ENCODE measurements at regions not wholly inside any gene's neighbourhood (a gene's known extent, or its start where the extent isn't known, plus 50 kb on each side); places are given as distances from the start of the nearest gene placed in this dataset.

- Histone ChIP-seq H3K27me3 (ENCODE audit: control insufficient read depth, insufficient read depth, low read length, poor library complexity, severe bottlenecking) (no peaks in the 10 kb centered on the region), H3K9ac (ENCODE audit: extremely low read depth, low read length, poor library complexity, severe bottlenecking) (no peak overlapping the region), H3K36me3 (ENCODE audit: control insufficient read depth, insufficient read depth, low read length) (no peaks in the 10 kb centered on the region), H3K4me3 (ENCODE audit: low read length) (no peak overlapping the region), H3K27ac (ENCODE audit: low read depth, low read length) (no peak overlapping the region), H3K9me3 (ENCODE audit: control insufficient read depth, low read length) (no peaks in the 10 kb centered on the region), H3K4me1 (ENCODE audit: control insufficient read depth, insufficient read depth, low read length) (no peaks in the 10 kb centered on the region)
- Mint-ChIP-seq H3K27ac (no peak overlapping the region), H3K36me3 (ENCODE audit: low read depth) (no peaks in the 10 kb centered on the region), H3K27me3 (ENCODE audit: insufficient read depth) (no peaks in the 10 kb centered on the region), H3K4me3 (no peak overlapping the region), H3K4me1 (no peaks in the 10 kb centered on the region), H3K9me3 (no peaks in the 10 kb centered on the region)
- DNase-seq = no peak
- WGBS, 2 experiments (ENCODE audit: insufficient coverage in 1 of 2, insufficient read length in 1 of 2) = 91 to 92% methylated on average over 2 of the region's 2 CpGs
- no peak for TF ChIP-seq CTCF (conservative IDR thresholded peaks at IDR 0.05)
These were observed 267.8 kb downstream of the PMP22 start for GRCh38 chr17:14997290-14997689.

- H3K27me3 Mint-ChIP-seq (ENCODE audit: insufficient read depth) = no peaks in the 10 kb centered on the region
- Histone ChIP-seq H3K4me3 (ENCODE audit: low read length) (no peak overlapping the region), H3K36me3 (ENCODE audit: control insufficient read depth, insufficient read depth, low read length) (no peaks in the 10 kb centered on the region), H3K9ac (ENCODE audit: extremely low read depth, low read length, poor library complexity, severe bottlenecking) (no peak overlapping the region), H3K9me3 (ENCODE audit: control insufficient read depth, low read length) (no peaks in the 10 kb centered on the region), H3K27me3 (ENCODE audit: control insufficient read depth, insufficient read depth, low read length, poor library complexity, severe bottlenecking) (no peaks in the 10 kb centered on the region), H3K27ac (ENCODE audit: low read depth, low read length) (no peak overlapping the region), H3K4me1 (ENCODE audit: control insufficient read depth, insufficient read depth, low read length) (no peaks in the 10 kb centered on the region)
- H3K9me3 Mint-ChIP-seq = no peaks in the 10 kb centered on the region
- H3K36me3 Mint-ChIP-seq (ENCODE audit: low read depth) = no peaks in the 10 kb centered on the region
- 93 to 94% methylated on average over 3 to 4 of the region's 4 CpGs for WGBS, 2 experiments (ENCODE audit: insufficient coverage in 1 of 2, insufficient read length in 1 of 2)
- DNase-seq = no peak
- no peaks in the 10 kb centered on the region for H3K4me1 Mint-ChIP-seq
- TF ChIP-seq CTCF (conservative IDR thresholded peaks at IDR 0.05) = no peak
- H3K27ac Mint-ChIP-seq = no peak overlapping the region
- H3K4me3 Mint-ChIP-seq = no peak overlapping the region
These were observed 279.0 kb downstream of the PMP22 start for GRCh38 chr17:14986127-14986526.

- no peaks in the 10 kb centered on the region for H3K4me1 ChIP-seq (ENCODE audit: control insufficient read depth, insufficient read depth, low read length)
- peaks cover 15% of the 10 kb centered on the region for H3K9me3 ChIP-seq (ENCODE audit: control insufficient read depth, low read length)
- H3K4me3 ChIP-seq (ENCODE audit: low read length) = no peak overlapping the region
- H3K27ac ChIP-seq (ENCODE audit: low read depth, low read length) = no peak overlapping the region
- Mint-ChIP-seq H3K4me3 (no peak overlapping the region), H3K4me1 (peaks cover 9% of the 10 kb centered on the region), H3K9me3 (peaks cover 35% of the 10 kb centered on the region), H3K27ac (no peak overlapping the region), H3K36me3 (ENCODE audit: low read depth) (peaks cover 3% of the 10 kb centered on the region), H3K27me3 (ENCODE audit: insufficient read depth) (no peaks in the 10 kb centered on the region)
- H3K27me3 ChIP-seq (ENCODE audit: control insufficient read depth, insufficient read depth, low read length, poor library complexity, severe bottlenecking) = no peaks in the 10 kb centered on the region
- no peaks in the 10 kb centered on the region for H3K36me3 ChIP-seq (ENCODE audit: control insufficient read depth, insufficient read depth, low read length)
- no peak for TF ChIP-seq CTCF (conservative IDR thresholded peaks at IDR 0.05)
- H3K9ac ChIP-seq (ENCODE audit: extremely low read depth, low read length, poor library complexity, severe bottlenecking) = no peak overlapping the region
- no peak for DNase-seq
- WGBS, 2 experiments (ENCODE audit: insufficient coverage in 1 of 2, insufficient read length in 1 of 2) = 91 to 100% methylated on average over 2 of the region's 2 CpGs
These were observed 292.3 kb downstream of the PMP22 start for GRCh38 chr17:14972844-14973243.
